MG63 (cell line): ENCODE measurements at regions not wholly inside any gene's neighbourhood (a gene's known extent, or its start where the extent isn't known, plus 50 kb on each side); places are given as distances from the start of the nearest gene placed in this dataset.

Experiments
- DNase-seq: peaks from one replicate; pipeline ENCODE4 v3.0.0-alpha.2; 2020
- H3K27me3 ChIP-seq: fragments of 250-450 bp; sonication (Bioruptor Pico); 2 replicates; pipeline ENCODE4 v1.5.1; 2020; ENCODE audit warnings: mild to moderate bottlenecking, moderate library complexity
- H3K36me3 ChIP-seq: fragments of 250-450 bp; sonication (Bioruptor Pico); 2 replicates; pipeline ENCODE4 v1.5.1; 2020; ENCODE audit warnings: mild to moderate bottlenecking, moderate library complexity
- H3K4me3 ChIP-seq: fragments of 250-450 bp; sonication (Bioruptor Pico); 2 replicates; pipeline ENCODE4 v1.5.1; 2020; ENCODE audit warnings: mild to moderate bottlenecking, moderate library complexity
- H3K9me3 ChIP-seq: fragments of 250-450 bp; sonication (Bioruptor Pico); 2 replicates; pipeline ENCODE4 v1.5.1; 2020; ENCODE audit warnings: mild to moderate bottlenecking, moderate library complexity

- no peaks in the 10 kb centered on the region for H3K27me3 ChIP-seq
- H3K36me3 ChIP-seq = no peaks in the 10 kb centered on the region
- DNase-seq = no peak
- no peak overlapping the region for H3K4me3 ChIP-seq
- H3K9me3 ChIP-seq = no peaks in the 10 kb centered on the region
Observed at GRCh38 chr7:53806119-53806518, 736.1 kb upstream of the VSTM2A start.

GRCh38 chr7:53811555-53812079, 730.6 kb upstream of the VSTM2A start:
- DNase-seq = no peak
- Histone ChIP-seq H3K4me3 (no peak overlapping the region), H3K36me3 (no peaks in the 10 kb centered on the region)

GRCh38 chr7:53812135-53812534, 730.0 kb upstream of the VSTM2A start:
- DNase-seq = no peak
- H3K9me3 ChIP-seq = no peaks in the 10 kb centered on the region
- H3K4me3 ChIP-seq = no peak overlapping the region
- no peaks in the 10 kb centered on the region for H3K27me3 ChIP-seq
- H3K36me3 ChIP-seq = no peaks in the 10 kb centered on the region

More at GRCh38 chr7:53811555-53812079, 730.6 kb upstream of the VSTM2A start:
- Histone ChIP-seq H3K27me3 (no peaks in the 10 kb centered on the region), H3K9me3 (no peaks in the 10 kb centered on the region)

DNA sequence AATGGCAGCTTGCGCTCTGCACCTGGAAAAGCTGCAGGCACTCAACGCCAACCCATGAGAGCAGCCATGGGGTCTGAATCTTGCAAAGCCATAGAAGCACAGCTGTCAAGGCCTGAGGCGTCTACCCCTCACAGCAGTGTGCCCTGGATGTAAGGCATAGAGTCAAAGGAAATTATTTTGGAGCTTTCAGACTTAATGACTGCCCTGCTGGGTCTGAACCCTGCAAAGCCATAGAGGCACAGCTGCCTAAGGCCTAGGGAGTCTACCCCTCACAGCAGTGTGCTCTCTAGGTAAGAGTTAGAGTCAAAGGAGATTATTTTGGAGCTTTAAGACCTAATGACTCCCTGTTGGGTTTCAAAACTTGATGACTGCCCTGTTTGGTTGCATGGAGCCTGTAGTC, 706.9 kb upstream of the VSTM2A start:
- no peak for DNase-seq
- Histone ChIP-seq H3K36me3 (no peaks in the 10 kb centered on the region), H3K4me3 (no peak overlapping the region)

DNA sequence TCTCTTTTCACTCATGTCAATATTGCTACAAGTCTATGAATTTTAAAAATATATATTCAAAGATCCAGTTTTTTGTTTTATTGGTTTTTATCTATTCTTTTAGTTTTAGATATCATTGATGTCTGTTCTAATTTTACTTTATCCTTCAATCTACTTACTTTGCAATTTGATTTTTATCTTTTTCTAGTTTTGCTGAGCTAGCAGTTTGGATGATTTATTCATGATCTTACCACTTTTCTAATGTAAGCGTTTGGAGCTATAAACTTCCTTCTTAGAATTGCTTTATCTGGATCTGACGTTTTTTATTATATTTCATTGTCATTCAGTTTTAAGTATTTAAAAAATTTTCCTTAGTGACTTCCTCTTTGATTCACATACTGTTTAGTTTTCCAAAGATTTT, 664.5 kb upstream of the VSTM2A start:
- Histone ChIP-seq H3K4me3 (no peak overlapping the region), H3K27me3 (no peaks in the 10 kb centered on the region), H3K9me3 (no peaks in the 10 kb centered on the region), H3K36me3 (no peaks in the 10 kb centered on the region)
- no peak for DNase-seq

More for the DNA sequence above, 706.9 kb upstream of the VSTM2A start:
- no peaks in the 10 kb centered on the region for H3K27me3 ChIP-seq
- no peaks in the 10 kb centered on the region for H3K9me3 ChIP-seq

GRCh38 chr7:53900856-53901528, 641.2 kb upstream of the VSTM2A start:
- no peaks in the 10 kb centered on the region for H3K27me3 ChIP-seq
- H3K36me3 ChIP-seq = no peaks in the 10 kb centered on the region
- no peak overlapping the region for H3K4me3 ChIP-seq
- DNase-seq = no peak
- H3K9me3 ChIP-seq = no peaks in the 10 kb centered on the region

DNA sequence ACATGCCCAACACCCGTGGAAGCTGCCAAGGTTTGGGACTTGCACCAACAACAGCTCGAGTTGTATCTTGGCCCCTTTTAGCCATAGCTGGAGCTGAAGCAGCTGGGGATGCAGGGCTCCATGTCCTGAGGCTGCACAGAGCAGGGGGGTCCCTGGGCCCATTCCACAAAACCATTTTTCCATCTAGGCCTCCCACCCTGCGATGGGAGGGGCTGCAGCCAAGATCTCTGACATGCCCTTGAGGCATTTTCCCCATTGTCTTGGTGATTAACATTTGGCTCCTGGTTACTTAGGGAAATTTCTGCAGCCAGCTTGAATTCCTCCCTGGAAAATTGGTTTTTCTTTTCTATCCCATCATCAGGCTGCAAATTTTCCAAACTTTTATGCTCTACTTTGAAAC, 637.8 kb upstream of the VSTM2A start:
- no peaks in the 10 kb centered on the region for H3K36me3 ChIP-seq
- no peaks in the 10 kb centered on the region for H3K9me3 ChIP-seq
- H3K27me3 ChIP-seq = no peaks in the 10 kb centered on the region
- no peak for DNase-seq
- H3K4me3 ChIP-seq = no peak overlapping the region

GRCh38 chr7:53917637-53918036, 624.5 kb upstream of the VSTM2A start:
- Histone ChIP-seq H3K9me3 (no peaks in the 10 kb centered on the region), H3K36me3 (no peaks in the 10 kb centered on the region)
- DNase-seq = no peak

DNA sequence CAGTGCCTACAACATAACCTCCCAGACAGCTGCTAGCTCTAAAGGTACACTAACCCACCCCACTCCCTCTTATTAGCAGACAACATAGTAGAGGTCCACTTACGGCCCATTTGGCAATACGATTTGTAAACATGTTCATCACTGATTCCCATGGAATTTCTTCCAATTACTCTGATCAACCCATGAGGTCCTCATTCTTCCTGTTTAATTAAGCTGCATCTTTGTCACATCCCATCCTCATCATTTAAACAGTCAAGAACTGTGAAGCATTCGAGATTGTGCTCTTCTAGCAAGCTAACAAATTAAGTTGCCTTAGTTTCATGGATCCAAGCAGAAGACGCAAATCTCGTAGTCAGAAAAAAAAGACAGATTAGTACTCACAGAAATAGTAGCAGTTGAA, 622.2 kb upstream of the VSTM2A start:
- H3K4me3 ChIP-seq = no peak overlapping the region
- H3K9me3 ChIP-seq = no peaks in the 10 kb centered on the region
- no peak for DNase-seq
- no peaks in the 10 kb centered on the region for H3K27me3 ChIP-seq
- no peaks in the 10 kb centered on the region for H3K36me3 ChIP-seq

More at GRCh38 chr7:53917637-53918036, 624.5 kb upstream of the VSTM2A start:
- Histone ChIP-seq H3K4me3 (no peak overlapping the region), H3K27me3 (no peaks in the 10 kb centered on the region)

DNA sequence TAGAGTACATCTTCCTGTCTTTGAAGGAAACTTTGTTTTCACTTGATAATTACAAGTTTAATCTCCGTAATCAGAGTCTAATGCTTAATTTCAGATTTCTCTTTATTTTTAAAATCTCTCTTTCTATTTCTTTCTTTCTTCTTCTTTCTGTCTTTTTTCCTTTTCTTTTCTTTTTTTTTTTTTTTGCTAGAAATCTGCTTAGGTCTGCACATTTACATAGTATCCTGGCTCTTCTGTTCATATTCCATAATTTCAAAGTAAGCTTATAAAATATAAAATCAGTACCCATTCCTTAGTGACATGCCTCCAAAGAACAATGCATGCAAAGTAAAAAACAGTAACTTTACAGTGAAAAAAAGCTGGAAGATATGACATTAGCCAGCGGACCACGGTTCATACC, 601.7 kb upstream of the VSTM2A start:
- H3K9me3 ChIP-seq = no peaks in the 10 kb centered on the region
- H3K4me3 ChIP-seq = no peak overlapping the region
- DNase-seq = no peak
- H3K36me3 ChIP-seq = no peaks in the 10 kb centered on the region
- H3K27me3 ChIP-seq = no peaks in the 10 kb centered on the region; the same call in 1 of the 2 replicates

DNA sequence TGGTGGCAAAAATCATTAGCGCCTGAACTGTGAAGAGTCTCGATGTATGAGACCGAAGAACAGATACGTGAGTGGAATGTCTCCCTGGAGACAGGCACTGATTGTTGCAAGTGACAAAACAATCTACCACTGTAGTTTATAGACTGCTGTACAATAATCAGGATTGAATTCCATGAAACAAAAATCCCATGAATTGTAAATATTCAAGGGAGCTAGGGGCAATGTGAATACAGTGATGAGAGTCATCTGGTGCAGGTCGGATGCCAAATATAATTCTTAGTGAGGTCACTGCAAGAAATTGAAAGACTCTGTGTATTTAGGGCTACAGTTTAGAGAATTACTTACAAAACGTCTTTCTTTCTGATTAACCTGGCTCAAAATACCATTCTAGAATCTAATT, 594.4 kb upstream of the VSTM2A start:
- no peak for DNase-seq
- no peaks in the 10 kb centered on the region for H3K9me3 ChIP-seq
- H3K27me3 ChIP-seq = no peaks in the 10 kb centered on the region
- H3K36me3 ChIP-seq = no peaks in the 10 kb centered on the region
- no peak overlapping the region for H3K4me3 ChIP-seq

- Histone ChIP-seq H3K9me3 (no peaks in the 10 kb centered on the region), H3K36me3 (no peaks in the 10 kb centered on the region), H3K27me3 (no peaks in the 10 kb centered on the region), H3K4me3 (no peak overlapping the region)
- DNase-seq = no peak
Observed at GRCh38 chr7:53965716-53966115, 576.5 kb upstream of the VSTM2A start.

GRCh38 chr7:53983480-53983879, 558.7 kb upstream of the VSTM2A start:
- no peaks in the 10 kb centered on the region for H3K27me3 ChIP-seq
- no peak overlapping the region for H3K4me3 ChIP-seq

DNA sequence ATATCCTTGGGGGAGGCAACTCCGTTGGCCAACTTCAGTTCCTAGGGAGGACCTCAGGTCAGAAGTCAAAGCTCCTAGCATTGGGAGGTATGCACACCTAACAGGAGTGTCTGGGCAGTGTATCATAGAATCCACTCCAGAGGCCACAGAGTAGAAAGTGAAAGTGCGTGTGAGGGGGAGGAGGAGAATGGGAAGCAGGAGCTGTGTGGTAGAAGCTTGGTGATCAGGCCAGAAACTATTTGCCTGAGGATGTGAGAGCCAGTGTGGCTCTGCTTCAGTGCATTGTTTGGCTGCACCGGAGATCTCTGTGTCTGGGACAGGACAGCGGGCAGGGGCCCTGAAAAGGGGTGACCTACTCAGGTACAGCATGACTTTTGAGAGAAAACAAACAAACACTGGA, 557.4 kb upstream of the VSTM2A start:
- no peaks in the 10 kb centered on the region for H3K27me3 ChIP-seq
- DNase-seq = no peak
- H3K36me3 ChIP-seq = no peaks in the 10 kb centered on the region
- no peak overlapping the region for H3K4me3 ChIP-seq
- no peaks in the 10 kb centered on the region for H3K9me3 ChIP-seq

More at GRCh38 chr7:53983480-53983879, 558.7 kb upstream of the VSTM2A start:
- Histone ChIP-seq H3K36me3 (no peaks in the 10 kb centered on the region), H3K9me3 (no peaks in the 10 kb centered on the region)
- no peak for DNase-seq

GRCh38 chr7:53988376-53988775, 553.8 kb upstream of the VSTM2A start:
- no peaks in the 10 kb centered on the region for H3K36me3 ChIP-seq
- no peaks in the 10 kb centered on the region for H3K27me3 ChIP-seq
- no peak for DNase-seq
- no peak overlapping the region for H3K4me3 ChIP-seq
- H3K9me3 ChIP-seq = no peaks in the 10 kb centered on the region

GRCh38 chr7:53993224-53993623, 549.0 kb upstream of the VSTM2A start:
- H3K27me3 ChIP-seq = no peaks in the 10 kb centered on the region

GRCh38 chr7:53996876-53997275, 545.3 kb upstream of the VSTM2A start:
- H3K9me3 ChIP-seq = no peaks in the 10 kb centered on the region
- no peaks in the 10 kb centered on the region for H3K27me3 ChIP-seq
- no peak overlapping the region for H3K4me3 ChIP-seq
- no peak for DNase-seq
- no peaks in the 10 kb centered on the region for H3K36me3 ChIP-seq

More at GRCh38 chr7:53993224-53993623, 549.0 kb upstream of the VSTM2A start:
- Histone ChIP-seq H3K9me3 (no peaks in the 10 kb centered on the region), H3K36me3 (no peaks in the 10 kb centered on the region), H3K4me3 (no peak overlapping the region)
- DNase-seq = no peak

DNA sequence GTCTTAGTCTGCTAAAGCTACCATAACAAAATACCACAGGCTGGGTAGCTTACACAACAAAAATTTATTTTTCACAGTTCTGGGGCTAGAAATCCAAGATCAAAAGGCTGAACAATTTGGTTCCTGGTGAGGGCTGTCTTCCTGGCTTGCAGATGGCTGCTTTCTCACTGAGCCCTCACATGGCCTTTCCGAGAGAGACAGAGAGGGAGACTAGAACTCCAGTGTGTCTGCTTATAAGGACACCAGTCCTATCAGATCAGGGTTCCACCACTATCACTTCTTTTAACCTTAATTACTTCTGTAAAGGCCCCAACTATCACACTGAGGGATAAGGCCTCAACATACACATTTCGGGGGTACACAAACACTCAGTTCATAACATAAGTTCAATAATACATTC, 527.4 kb upstream of the VSTM2A start:
- H3K4me3 ChIP-seq = no peak overlapping the region
- H3K27me3 ChIP-seq = no peaks in the 10 kb centered on the region
- no peaks in the 10 kb centered on the region for H3K36me3 ChIP-seq
- H3K9me3 ChIP-seq = no peaks in the 10 kb centered on the region
- DNase-seq = no peak
